ENCODE measurements at regions not wholly inside any gene's neighbourhood (a gene's known extent, or its start where the extent isn't known, plus 50 kb on each side); places are given as distances from the start of the nearest gene placed in this dataset.

- FAIRE-seq (no peak), ATAC-seq (no peak), DNase-seq (ENCODE audit: extremely low read depth in 1 of 4, low spot score in 3 of 4) (no peak)
- WGBS (ENCODE audit: insufficient coverage, low coverage, missing lambda C conversion rate) = 0% methylated on average over 2 of the region's 2 CpGs
- Histone ChIP-seq H3K9me1 (ENCODE audit: control insufficient read depth, insufficient read depth, low read length) (no peaks in the 10 kb centered on the region), H3K27ac (ENCODE audit: extremely low read depth, low read depth, low read length) (no peak overlapping the region), H3K79me2 (ENCODE audit: control insufficient read depth, insufficient read depth, low read length) (no peaks in the 10 kb centered on the region), H3K9ac (ENCODE audit: insufficient read depth in 1 of 2, low read depth in 2 of 2, low read length in 2 of 2) (no peak overlapping the region), H4K20me1 (replicated peaks; ENCODE audit: control insufficient read depth, insufficient read depth, low read length) (no peaks in the 10 kb centered on the region), H3K36me3 (ENCODE audit: control insufficient read depth, insufficient read depth, low read length) (no peaks in the 10 kb centered on the region), H3K4me2 (ENCODE audit: insufficient read depth, low read length) (no peak overlapping the region), H3K9me3 (replicated peaks; ENCODE audit: control insufficient read depth, insufficient read depth, low read depth, low read length) (no peaks in the 10 kb centered on the region), H3K27me3 (ENCODE audit: control insufficient read depth in 2 of 2, insufficient read depth in 2 of 2, low read length in 2 of 2) (no peaks in the 10 kb centered on the region), H3K4me1 (replicated peaks in 1 of 2; ENCODE audit: control insufficient read depth in 2 of 2, insufficient read depth in 2 of 2, low read length in 2 of 2) (no peaks in the 10 kb centered on the region), H3K4me3 (no peak overlapping the region), H2AFZ (ENCODE audit: low read depth, low read length) (no peak overlapping the region)
- intact Hi-C loops (cut with micrococcal nuclease) (no loop called here), in situ Hi-C loops (cut with MboI) (no loop called here)
- ChIA-PET CTCF (ENCODE audit: low intra/inter-chr PET ratio) (no interaction called here), POLR2A (no interaction called here)
- BruUV-seq (replicated peaks) = no TSS peak
- TF ChIP-seq NFRKB (IDR thresholded peaks at IDR 0.05; ENCODE audit: low read depth) = no peak
- TF ChIP-seq, protein P1, sequence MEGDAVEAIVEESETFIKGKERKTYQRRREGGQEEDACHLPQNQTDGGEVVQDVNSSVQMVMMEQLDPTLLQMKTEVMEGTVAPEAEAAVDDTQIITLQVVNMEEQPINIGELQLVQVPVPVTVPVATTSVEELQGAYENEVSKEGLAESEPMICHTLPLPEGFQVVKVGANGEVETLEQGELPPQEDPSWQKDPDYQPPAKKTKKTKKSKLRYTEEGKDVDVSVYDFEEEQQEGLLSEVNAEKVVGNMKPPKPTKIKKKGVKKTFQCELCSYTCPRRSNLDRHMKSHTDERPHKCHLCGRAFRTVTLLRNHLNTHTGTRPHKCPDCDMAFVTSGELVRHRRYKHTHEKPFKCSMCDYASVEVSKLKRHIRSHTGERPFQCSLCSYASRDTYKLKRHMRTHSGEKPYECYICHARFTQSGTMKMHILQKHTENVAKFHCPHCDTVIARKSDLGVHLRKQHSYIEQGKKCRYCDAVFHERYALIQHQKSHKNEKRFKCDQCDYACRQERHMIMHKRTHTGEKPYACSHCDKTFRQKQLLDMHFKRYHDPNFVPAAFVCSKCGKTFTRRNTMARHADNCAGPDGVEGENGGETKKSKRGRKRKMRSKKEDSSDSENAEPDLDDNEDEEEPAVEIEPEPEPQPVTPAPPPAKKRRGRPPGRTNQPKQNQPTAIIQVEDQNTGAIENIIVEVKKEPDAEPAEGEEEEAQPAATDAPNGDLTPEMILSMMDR (IDR thresholded peaks at IDR 0.05 in 2 of 3, conservative IDR thresholded peaks at IDR 0.05 in 1 of 3; ENCODE audit: insufficient read depth in 2 of 3, low read depth in 1 of 3, low read length in 3 of 3) = 0 out of 6 replicates have a peak, but pooled peaks of 1 of the 3 experiments have one; percentile 2
These were observed 343.2 kb downstream of the HAPSTR1 start for GRCh38 chr16:9434659-9435058.

GRCh38 chr16:9436175-9436574, 344.7 kb downstream of the HAPSTR1 start:
- WGBS (ENCODE audit: insufficient coverage, low coverage, missing lambda C conversion rate) = 9% methylated on average over 6 of the region's 6 CpGs
- no peaks in the 10 kb centered on the region for H4K20me1 ChIP-seq (replicated peaks; ENCODE audit: control insufficient read depth, insufficient read depth, low read length)
- POLR2A ChIA-PET = interaction anchor here (0.8 kb wide), 1 partner anchor 14 kb away, joined by 3 read pairs; no protein-coding TSS in a partner anchor
- no peaks in the 10 kb centered on the region for H3K4me1 ChIP-seq (replicated peaks in 1 of 2; ENCODE audit: control insufficient read depth in 2 of 2, insufficient read depth in 2 of 2, low read length in 2 of 2)
- H3K9me1 ChIP-seq (ENCODE audit: control insufficient read depth, insufficient read depth, low read length) = no peaks in the 10 kb centered on the region
- no peak overlapping the region for H3K27ac ChIP-seq (ENCODE audit: extremely low read depth, low read depth, low read length)
- ATAC-seq = no peak
- no TSS peak for BruUV-seq (replicated peaks)
- H3K36me3 ChIP-seq (ENCODE audit: control insufficient read depth, insufficient read depth, low read length) = no peaks in the 10 kb centered on the region
- TF ChIP-seq ZNF174 (CRISPR knock-in tag; IDR thresholded peaks at IDR 0.05) (no peak), DNMT1 (IDR thresholded peaks at IDR 0.05) (no peak), ZNF23 (CRISPR knock-in tag; IDR thresholded peaks at IDR 0.05) (no peak)
- no peak overlapping the region for H3K4me2 ChIP-seq (ENCODE audit: insufficient read depth, low read length)
- no peak for FAIRE-seq
- H2AFZ ChIP-seq (ENCODE audit: low read depth, low read length) = no peak overlapping the region
- H3K9me3 ChIP-seq (replicated peaks; ENCODE audit: control insufficient read depth, insufficient read depth, low read depth, low read length) = no peaks in the 10 kb centered on the region
- in situ Hi-C loops (cut with MboI) = no loop called here
- H3K9ac ChIP-seq (ENCODE audit: insufficient read depth in 1 of 2, low read depth in 2 of 2, low read length in 2 of 2) = no peak overlapping the region
- no peak for DNase-seq (ENCODE audit: extremely low read depth in 1 of 4, low spot score in 3 of 4)
- no peaks in the 10 kb centered on the region; a peak in 1 of 5 replicates for H3K27me3 ChIP-seq (ENCODE audit: control insufficient read depth in 2 of 2, insufficient read depth in 2 of 2, low read length in 2 of 2)
- CTCF ChIA-PET (ENCODE audit: low intra/inter-chr PET ratio) = no interaction called here
- no peaks in the 10 kb centered on the region for H3K79me2 ChIP-seq (ENCODE audit: control insufficient read depth, insufficient read depth, low read length)
- intact Hi-C loops (cut with micrococcal nuclease) = no loop called here
- H3K4me3 ChIP-seq = no peak overlapping the region
